ENCODE measurements at regions not wholly inside any gene's neighbourhood (a gene's known extent, or its start where the extent isn't known, plus 50 kb on each side); places are given as distances from the start of the nearest gene placed in this dataset.

DNA sequence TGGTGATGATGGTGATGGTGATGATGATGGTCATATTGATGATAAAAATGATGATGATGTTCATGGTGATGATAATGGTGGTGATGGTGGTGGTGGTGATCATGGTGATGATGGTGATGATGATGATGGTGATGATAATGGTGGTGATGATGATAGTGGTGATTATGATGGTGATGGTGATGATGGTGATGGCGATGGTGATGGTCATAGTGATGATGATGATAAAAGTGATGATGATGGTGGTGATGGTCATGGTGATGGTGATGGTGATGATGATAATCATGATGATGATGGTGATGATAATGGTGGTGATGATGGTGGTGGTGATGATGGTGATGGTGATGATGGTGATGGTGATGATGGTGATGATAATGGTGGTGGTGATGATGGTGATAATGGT is 478.7 kb downstream of the TYW1 start:
- TF ChIP-seq, protein P1, sequence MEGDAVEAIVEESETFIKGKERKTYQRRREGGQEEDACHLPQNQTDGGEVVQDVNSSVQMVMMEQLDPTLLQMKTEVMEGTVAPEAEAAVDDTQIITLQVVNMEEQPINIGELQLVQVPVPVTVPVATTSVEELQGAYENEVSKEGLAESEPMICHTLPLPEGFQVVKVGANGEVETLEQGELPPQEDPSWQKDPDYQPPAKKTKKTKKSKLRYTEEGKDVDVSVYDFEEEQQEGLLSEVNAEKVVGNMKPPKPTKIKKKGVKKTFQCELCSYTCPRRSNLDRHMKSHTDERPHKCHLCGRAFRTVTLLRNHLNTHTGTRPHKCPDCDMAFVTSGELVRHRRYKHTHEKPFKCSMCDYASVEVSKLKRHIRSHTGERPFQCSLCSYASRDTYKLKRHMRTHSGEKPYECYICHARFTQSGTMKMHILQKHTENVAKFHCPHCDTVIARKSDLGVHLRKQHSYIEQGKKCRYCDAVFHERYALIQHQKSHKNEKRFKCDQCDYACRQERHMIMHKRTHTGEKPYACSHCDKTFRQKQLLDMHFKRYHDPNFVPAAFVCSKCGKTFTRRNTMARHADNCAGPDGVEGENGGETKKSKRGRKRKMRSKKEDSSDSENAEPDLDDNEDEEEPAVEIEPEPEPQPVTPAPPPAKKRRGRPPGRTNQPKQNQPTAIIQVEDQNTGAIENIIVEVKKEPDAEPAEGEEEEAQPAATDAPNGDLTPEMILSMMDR (conservative IDR thresholded peaks at IDR 0.05) = no peak
- TF ChIP-seq ZFX (IDR thresholded peaks at IDR 0.05) = no peak
- H3K27ac ChIP-seq = no peak overlapping the region

DNA sequence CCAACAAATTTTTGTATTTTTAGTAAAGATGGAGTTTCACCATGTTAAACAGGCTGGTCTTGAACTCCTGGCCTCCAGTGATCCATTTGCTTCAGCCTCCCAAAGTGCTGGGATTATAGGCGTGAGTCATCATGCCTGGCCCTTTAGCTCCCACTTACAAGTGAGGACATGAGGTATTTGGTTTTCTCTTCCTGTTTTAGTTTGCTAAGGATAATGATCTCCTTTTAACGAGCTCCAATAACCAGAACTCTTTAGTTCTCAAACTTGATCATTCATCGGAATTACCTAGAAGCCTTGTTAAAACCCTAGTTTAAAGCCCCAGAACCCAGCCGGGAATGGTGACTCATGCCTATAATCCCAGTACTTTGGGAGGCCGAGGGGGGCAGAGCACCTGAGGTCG is 481.4 kb downstream of the TYW1 start:
- no peak overlapping the region for H3K27ac ChIP-seq
- no peak for TF ChIP-seq ZFX (IDR thresholded peaks at IDR 0.05)
- TF ChIP-seq, protein P1 (conservative IDR thresholded peaks at IDR 0.05) = no peak

DNA sequence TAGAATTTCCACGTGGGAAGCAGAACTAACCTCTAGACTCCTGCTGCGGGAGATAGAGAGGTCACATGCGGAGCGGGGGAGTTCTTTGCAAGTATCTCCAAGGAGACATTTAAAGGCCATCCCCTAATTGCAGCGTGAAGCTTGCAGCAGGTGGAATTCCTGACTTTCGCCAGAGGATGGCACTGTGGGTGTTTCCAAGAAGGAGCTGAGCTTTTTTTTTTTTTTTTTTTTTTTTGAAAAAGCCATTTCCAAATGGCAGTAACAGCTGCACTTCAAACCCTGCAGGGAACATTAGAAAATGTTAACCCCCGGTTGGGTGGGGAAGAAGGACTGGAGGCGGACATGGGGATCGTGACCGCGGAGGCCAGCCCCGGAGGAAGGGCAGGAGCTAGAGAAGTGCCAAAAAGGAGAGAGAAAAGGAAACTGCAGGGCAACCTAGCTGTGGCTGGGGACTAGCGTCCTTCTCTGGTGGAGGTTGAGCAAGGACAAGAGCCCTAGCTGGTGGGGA is 487.7 kb downstream of the TYW1 start:
- H3K27ac ChIP-seq = no peak overlapping the region
- TF ChIP-seq ZFX (IDR thresholded peaks at IDR 0.05) = no peak
- TF ChIP-seq, protein P1 (conservative IDR thresholded peaks at IDR 0.05) = peak; percentile 91

DNA sequence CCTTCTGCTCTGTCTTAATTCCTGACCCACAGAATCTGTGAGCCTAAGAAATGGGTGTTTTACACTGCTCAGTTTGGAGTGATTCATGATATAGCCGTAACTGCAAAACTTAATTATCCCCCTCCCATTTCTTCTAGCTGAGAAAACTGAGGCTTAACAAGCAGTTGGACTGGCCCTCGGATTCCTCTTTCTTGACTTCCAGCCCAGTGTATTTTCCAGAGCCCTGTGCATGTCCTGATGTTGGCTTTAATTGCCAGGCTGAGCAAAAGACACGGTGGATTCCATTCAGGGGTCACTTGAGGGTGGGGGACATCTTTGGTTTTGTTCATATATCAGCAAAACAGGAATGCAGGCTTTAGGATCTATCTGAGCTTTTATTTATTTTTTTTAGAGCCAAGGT is 489.8 kb downstream of the TYW1 start:
- no peak for TF ChIP-seq ZFX (IDR thresholded peaks at IDR 0.05)
- TF ChIP-seq, protein P1 (conservative IDR thresholded peaks at IDR 0.05) = no peak
- no peak overlapping the region for H3K27ac ChIP-seq

DNA sequence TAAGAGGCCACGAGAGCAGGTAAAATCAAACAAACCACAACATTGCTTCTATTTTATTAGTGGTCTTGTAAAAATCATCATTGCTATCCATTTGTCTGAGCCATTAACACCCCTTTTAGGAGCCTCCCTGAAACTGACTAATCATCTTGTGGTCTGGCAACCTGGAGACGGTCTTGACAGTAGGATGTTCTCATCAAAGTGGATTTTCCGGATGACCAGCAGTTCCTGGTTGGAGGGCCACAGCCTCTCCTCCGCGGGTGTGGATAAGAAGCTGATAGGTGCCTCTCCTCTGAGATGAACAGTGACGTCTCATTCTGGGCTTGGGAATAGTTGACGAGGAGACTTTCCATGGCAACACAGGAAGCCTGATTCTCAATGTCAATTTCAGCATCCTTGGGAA is 490.7 kb downstream of the TYW1 start:
- no peak for TF ChIP-seq ZFX (IDR thresholded peaks at IDR 0.05)
- TF ChIP-seq, protein P1 (conservative IDR thresholded peaks at IDR 0.05) = no peak
- no peak overlapping the region for H3K27ac ChIP-seq

DNA sequence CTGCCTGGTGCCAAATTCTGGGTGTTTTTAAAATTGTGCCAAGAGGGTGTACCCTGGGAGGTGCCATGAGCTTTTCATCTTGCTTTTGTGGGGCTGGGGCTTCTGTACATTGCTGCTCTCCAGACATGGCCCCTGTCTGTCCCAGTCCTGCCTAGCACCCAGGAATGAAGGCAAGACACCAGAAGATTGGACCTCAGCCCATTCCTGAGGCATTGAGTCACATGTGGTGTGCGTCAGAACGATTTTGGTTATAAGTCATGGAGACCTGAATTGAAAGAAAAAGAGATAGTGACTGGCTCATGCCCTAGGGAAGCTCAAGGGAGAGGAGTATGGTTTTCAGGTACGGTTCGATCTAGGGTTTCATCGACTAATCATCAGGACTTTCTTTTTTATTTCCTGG is 493.2 kb downstream of the TYW1 start:
- TF ChIP-seq ZFX (IDR thresholded peaks at IDR 0.05) = no peak
- TF ChIP-seq, protein P1 (conservative IDR thresholded peaks at IDR 0.05) = no peak
- no peak overlapping the region for H3K27ac ChIP-seq

DNA sequence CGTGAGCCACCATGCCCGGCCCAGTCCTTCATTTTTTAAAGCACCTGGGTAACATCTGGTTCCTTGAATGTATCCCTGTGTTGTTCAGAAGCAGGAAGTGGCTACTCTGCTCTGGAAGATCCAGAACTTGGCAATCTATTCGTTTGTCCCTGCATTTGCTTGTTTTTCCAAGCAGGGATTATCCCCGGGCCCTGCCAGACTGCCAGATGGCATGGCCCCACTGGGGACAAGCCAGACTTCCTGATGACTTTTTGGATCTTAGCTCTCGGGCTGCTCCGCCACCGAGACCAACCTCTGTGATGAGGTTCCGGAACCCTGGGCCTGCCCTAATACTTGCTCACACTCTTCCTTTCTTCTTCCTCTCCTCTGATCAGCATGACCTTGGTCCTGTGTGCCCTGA is 496.7 kb downstream of the TYW1 start:
- H3K27ac ChIP-seq = no peak overlapping the region
- TF ChIP-seq, protein P1 (conservative IDR thresholded peaks at IDR 0.05) = no peak
- TF ChIP-seq ZFX (IDR thresholded peaks at IDR 0.05) = no peak

Data from C4-2B (cell line).